Myocyte (in vitro differentiated cells): ENCODE measurements at regions not wholly inside any gene's neighbourhood (a gene's known extent, or its start where the extent isn't known, plus 50 kb on each side); places are given as distances from the start of the nearest gene placed in this dataset.
"Not testable (repeated sequence)": the region's sequence is repeated elsewhere in the genome, so short reads cannot be mapped to it uniquely, and the experiment has no call there.

Experiments
- DNase-seq: peaks from one replicate; pipeline ENCODE4 v3.0.0-alpha.2; 2012; ENCODE audit warnings: low read depth

DNA sequence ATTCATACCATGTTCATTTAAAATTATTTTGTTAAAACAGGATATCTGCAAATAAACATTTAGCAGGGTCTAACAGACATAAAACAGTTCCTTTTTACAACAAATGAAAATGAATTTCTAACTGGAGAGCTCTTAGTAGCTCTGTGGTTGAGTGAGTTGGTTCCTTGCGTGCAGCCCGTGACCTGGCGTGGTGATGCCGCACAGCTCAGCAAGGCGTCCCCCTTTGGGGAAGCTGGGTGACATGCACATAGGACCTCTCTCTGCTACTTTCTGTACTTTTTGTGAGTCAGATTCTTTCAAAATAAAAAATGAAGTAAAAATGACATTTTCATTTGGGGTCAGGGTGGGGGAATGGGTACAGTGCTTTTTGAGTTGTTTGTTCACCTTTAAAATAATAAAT is 75.9 kb downstream of the NPIPB11 start:
- not testable (repeated sequence) for DNase-seq

DNA sequence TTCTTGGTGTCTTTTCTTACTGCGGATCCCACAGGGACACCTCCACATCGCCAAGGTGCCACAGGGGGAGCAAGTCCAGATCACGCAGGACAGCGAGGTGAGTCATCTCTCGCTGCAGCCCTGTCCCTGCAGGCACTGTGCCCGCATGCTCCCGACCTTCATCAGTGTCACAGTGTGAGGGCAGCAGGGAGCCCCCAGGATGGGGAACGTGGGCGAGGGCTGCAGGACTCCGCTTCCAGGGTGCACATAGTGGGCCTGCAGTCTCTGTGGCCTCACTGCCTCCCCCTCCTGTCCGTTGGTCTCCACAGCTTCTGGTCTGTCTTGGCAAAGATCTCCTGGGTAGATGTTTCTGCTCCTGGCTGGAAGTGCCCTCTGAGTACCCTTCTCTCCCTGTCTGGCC is 78.0 kb downstream of the NPIPB11 start:
- not testable (repeated sequence) for DNase-seq

DNA sequence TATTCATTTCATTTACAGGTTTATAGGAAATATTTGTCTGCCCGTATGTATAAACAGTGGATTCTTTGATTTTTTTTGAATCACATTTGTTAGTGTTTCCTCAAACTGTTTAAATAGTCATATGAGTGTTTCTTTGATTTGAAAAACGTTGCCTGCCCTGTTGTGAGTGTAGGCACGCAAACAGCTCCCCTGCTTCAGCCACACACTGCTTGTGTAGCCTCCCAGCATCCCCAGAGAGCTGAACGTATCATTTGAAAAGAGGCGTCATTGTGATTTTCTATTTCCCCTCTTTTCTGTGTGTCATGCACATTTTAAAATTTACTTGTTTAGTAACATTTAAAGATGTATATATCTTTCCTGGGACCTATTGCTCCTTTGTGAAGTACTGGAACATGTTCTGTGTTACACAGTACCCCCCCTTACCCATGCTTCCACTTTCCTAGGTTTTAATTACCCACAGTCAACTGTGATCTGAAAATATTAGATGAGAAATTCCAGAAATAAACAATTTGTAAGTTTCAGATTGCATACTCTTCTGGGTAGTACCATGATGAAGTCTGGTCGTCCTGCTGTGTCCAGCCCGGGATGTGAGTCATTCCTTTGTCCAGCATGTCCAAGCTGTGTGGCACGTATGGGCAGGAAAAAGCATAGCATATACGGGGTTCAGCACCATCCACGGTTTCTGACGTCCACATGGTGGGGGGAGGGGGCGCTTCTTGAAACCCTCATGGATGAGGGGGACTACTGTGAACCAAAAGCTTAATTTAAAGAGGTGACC is 78.7 kb downstream of the NPIPB11 start:
- not testable (repeated sequence) for DNase-seq

DNA sequence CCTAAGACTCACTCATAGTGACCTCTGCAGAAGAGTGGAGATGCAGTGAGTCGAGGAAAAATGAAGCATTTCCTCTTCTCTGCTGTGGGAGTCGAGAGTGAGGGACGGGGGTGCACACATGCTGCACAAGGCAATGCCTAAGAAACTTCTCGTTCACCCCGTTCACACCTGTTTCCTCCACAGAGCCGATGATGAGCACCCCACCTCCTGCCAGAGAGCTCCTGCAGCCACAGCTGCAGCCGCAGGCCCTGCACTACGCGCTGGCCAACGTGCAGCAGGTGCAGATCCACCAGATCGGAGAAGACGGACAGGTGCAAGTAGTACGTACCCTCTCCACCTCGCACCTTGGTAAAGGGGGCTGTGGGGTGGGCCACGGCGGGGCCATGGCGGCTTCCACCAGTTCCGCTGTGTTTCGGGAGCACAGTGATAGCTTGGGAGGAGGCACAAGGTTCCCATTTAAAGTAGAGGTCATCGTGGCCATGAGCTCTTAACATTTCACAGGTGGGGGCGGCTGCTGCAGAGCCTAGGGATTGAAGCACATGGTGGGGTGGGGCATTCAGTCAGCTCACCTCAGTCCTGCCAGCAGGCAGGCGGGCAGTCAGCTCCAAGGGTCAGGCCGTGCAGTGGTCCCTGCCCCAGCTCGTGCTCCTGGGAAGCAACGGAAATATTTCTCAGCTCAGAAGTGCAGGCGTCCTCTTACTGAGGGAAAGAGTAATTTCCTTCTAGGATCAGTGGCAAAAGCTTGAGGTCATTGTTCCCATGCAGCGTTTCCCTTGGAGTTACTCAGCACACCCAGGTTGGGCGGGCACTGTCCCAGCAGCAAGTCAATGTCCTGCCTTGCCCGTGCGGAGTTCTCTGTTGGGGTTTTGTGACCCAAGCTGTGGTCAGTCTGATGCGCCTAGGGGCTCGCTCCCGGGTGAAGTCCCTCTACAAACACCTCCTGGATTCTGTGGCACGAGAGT is 80.1 kb downstream of the NPIPB11 start:
- not testable (repeated sequence) for DNase-seq

DNA sequence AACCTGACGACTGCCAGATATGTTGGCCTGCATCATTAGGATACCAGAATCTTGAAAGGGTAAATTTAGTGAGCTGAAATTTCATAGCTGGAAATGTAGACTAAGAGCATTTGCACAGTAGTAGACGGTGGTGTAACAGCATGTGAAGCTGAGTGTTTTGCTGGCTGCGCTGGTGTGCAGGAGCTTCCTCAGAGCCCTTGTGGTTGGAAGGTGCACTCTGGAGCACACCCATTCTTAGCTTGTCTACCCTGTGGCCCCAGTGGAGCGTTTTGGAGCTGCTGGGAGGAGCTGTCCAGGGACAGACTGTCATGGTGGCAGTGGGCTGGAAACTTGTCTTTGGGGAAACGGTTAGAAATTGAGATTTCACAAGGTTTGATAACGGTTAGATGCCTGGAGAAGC is 82.8 kb downstream of the NPIPB11 start:
- DNase-seq = not testable (repeated sequence)

DNA sequence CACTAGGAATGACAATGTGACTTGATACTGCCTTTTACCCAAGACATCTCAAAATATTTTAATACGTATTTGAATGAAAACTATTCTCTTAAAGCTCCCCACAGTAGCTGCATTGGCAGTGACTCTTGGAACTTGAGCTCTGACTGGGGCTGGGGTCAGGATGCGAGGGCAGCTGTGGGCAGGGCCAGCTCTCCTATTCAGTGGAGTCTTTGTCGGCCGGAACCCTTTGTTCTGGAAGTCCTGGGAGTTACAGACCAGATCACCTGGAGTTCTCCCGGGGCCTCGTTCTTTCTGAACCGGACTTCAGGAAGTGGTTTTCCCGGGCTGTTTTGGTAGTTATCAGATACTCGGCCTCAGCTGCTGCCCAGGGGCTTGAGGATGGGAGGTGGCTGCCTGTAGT is 84.9 kb downstream of the NPIPB11 start:
- no peak for DNase-seq

DNA sequence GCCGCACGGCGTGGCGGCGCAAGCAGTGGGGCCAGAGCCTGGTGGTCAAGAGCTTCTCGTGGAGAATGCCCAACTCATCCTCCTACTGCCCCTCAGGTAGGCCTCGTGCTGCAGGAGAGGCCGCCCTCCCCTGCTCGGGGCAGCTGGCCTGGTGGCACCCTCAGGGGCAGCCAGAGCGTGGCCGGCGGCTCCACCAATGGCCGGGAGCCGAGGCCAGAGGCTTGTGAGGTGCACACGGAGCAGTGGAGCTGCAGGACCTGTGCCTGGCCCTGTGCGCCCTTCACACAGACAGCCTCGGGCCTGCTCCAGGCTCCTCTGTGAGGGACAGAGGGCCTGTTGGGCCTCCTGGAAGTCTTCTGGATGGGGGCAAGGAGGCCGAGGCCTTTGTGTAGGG is 85.5 kb downstream of the NPIPB11 start:
- DNase-seq = no peak

DNA sequence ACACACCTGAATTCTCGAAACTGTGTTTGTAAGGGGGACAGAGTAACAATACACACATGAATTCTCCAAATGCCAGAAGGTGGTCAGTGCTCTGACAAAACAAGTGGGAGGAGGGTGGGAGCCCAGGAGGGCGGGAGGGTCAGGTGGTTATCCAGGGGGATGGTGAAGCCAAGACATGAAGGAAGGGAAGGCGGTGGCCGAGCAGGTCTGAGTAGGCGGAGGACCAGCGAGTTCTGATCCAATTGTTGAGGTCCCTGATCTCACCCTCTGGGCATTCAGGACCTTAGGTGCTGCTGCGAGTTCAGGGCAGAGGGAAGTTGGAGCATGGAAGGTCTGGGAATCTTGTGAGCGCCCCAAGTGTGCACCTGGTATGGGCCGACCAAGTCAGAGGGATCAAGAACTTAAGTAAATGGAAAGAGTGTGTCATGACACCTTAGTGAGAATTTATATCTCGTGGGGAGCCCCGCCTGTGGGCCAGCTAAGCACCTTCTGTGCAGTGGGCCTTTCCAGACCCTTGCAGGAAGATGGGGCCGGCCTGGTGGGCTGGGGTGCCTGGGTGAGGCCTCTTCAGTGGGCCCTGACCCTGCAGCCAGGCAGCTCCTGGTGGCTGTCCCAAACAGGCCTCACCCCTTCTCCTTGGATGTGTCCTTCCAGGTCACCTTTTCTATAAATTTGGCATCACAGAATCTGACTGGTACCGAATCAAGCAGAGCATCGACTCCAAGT is 86.1 kb downstream of the NPIPB11 start:
- DNase-seq = no peak

- DNase-seq = no peak
Measured at GRCh38 chr16:29319726-29320125, 86.8 kb downstream of the NPIPB11 start.

DNA sequence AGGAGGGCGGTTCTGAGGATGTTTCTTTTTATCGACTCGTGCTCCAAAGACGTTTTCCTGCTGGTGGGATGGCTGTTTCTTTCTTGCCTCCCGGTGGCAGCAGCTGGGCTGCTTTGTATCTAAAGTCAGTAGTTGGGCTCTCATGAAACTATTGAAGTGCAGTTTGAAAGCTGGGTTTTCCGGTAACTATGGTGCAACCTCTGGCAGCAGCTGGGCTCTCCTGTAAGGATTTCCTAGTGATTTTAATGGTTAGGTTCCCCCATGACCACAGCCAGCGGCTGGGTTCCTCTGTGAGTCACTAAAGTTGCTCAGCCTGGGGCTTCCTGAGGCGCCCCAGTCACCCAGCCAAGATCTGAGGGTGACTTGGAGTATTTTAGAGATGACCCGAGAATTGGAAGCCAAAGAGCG is 87.9 kb downstream of the NPIPB11 start:
- DNase-seq = peak; percentile 39

GRCh38 chr16:29318037-29318436 is 88.5 kb downstream of the NPIPB11 start:
- no peak for DNase-seq

DNA sequence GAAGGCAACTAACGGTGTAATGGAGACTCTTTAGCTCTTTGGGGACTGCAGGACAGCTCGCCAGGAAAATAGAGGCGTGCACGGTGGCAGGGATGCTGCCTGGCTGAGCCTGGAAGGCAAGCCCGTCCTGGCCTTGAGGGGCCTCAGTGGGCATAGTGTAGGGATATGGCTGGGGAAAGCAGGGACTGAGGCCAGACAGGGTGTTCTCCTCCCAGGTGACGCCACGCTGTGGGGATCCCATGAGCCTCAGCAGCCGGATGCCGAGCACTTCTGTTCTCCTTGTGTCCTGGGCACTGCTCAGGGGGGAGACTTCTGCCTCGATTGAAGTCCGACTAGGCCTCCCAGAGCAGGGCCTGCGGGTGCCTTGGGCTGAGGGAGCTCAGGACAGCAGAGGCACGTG is 89.2 kb downstream of the NPIPB11 start:
- DNase-seq = no peak

- DNase-seq = peak; percentile 58
Measured at GRCh38 chr16:29316761-29317183, 89.7 kb downstream of the NPIPB11 start.

- DNase-seq = no peak
Measured at GRCh38 chr16:29315916-29316517, 90.5 kb downstream of the NPIPB11 start.

- no peak for DNase-seq
Measured at GRCh38 chr16:29315046-29315445, 91.5 kb downstream of the NPIPB11 start.

DNA sequence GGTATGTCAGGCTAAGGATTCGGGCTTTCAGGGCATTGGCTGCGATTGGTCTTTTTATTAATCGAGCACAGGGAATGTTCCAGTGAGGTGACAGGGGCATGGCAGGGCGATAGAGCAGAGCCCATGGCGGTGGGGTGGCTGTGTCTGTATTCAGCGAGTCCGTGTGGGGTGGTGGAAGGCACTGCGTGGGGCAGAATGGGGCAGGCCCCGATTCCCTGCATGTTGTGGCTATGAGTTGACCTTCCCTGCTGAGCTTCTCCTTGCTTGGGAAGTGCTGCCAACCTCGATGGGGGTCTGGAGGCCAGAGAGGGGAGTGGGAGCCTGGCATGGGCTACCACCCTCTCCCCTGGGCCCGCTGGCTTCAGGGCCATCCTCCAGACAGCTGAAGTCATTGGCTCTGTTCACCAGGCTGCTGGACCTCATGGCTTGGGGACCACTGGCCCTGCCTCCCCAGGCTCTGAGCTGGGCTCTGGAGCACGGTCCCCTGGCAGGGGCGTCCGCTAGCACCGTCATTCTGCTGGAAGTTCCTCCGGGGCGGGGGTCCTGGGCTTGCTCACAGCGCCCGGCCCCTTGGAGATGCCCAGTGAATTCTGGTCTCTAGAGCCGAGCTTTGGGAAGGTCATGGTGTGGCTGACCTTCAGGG is 92.1 kb downstream of the NPIPB11 start:
- DNase-seq = no peak

DNA sequence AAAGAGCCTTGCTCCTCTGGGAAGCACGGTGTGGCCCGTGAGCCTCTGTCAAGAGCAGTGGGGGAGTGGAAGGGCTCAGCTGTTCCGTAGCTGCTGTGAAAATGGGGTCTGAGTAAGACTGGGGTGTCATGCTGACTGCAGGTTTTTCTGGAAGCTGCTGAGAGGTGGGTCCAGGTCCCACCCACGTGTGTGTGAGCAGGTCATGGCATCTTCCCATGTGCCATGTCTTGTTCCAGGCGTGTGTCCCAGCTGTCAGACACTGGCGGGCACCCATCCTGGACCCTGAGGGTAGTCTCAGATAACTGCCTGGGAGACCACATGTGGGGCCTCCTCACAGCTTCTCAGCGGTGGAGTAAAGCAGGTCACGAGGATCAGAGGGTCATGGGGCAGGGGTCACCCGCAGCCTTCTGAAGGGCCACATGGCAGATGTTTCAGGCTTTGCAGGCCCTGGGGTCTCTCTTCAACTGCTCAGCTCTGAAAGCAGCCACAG is 92.9 kb downstream of the NPIPB11 start:
- no peak for DNase-seq

- no peak for DNase-seq
Measured at GRCh38 chr16:29312835-29313558, 93.5 kb downstream of the NPIPB11 start.

DNA sequence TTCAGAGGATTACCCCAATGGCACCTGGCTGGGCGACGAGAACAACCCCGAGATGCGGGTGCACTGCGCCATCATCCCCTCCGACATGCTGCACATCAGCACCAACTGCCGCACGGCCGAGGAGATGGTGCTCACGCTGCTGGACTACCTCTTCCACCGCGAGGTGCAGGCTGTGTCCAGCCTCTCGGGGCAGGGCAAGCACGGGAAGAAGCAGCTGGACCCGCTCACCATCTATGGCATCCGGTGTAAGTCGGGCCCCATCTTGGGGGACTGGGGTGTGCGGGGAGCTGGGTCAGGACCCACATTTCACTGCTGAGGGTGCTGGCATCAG is 94.2 kb downstream of the NPIPB11 start:
- DNase-seq = not testable (repeated sequence)
